Effector memory CD8-positive, alpha-beta T cell (primary cell): ENCODE measurements at regions not wholly inside any gene's neighbourhood (a gene's known extent, or its start where the extent isn't known, plus 50 kb on each side); places are given as distances from the start of the nearest gene placed in this dataset.

Experiments used
- ATAC-seq: fragments of 150-1000 bp; cut with Tn5 transposase; replicated peaks from 2 replicates; pipeline ENCODE4 v1.10.0; 2021; ENCODE audit warnings: mild to moderate bottlenecking, moderate library complexity
- DNase-seq, 3 experiments: peaks; one replicate each; pipeline ENCODE4 v3.0.0; 2021
- H3K27ac Mint-ChIP-seq, 2 donors: one replicate each; pipeline ENCODE4 v1.8.0; 2022; ENCODE audit warnings: mild to moderate bottlenecking in 2 of 2, mixed read lengths in 2 of 2, moderate library complexity in 2 of 2
- H3K27me3 Mint-ChIP-seq, 2 donors: one replicate each; pipeline ENCODE4 v1.8.0; 2022; ENCODE audit warnings: mixed read lengths in 2 of 2
- H3K36me3 Mint-ChIP-seq: one replicate; pipeline ENCODE4 v1.8.0; 2022; ENCODE audit warnings: mild to moderate bottlenecking, moderate library complexity, mixed read lengths; ENCODE audit not compliant: insufficient read depth
- H3K4me1 Mint-ChIP-seq, 2 donors: one replicate each; pipeline ENCODE4 v1.8.0; 2022; ENCODE audit warnings: low read depth in 2 of 2, mixed read lengths in 2 of 2
- H3K4me3 Mint-ChIP-seq, 2 donors: one replicate each; pipeline ENCODE4 v1.8.0; 2022; ENCODE audit warnings: mild to moderate bottlenecking in 2 of 2, mixed read lengths in 2 of 2, moderate library complexity in 2 of 2
- H3K9me3 Mint-ChIP-seq, 2 donors: one replicate each; pipeline ENCODE4 v1.8.0; 2022; ENCODE audit warnings: mixed read lengths in 2 of 2

DNA sequence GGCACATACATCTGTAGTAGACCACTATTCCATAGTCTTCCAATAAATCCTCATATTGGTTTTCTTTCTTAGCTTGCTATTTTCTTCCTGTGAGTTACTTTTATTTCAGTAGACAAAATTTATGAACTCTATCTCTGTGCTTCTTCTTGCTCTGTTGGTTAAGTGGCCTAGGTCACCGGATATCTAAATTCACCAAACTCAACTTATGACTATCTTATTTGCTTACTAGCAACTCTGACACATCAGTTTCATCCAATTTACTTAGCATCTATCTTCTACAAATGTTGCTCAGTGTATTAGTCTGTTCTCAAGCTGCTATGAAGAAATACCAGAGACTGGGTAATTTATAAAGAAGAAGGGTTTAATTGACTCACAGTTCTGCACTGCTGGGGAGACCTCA, 432.5 kb upstream of the FSIP2 start:
- Mint-ChIP-seq H3K36me3 (peaks cover 3% of the 10 kb centered on the region), H3K27me3 (no peaks in the 10 kb centered on the region), H3K9me3 (peaks cover 5 to 7% of the 10 kb centered on the region in 2 donors), H3K27ac (no peak overlapping the region), H3K4me3 (no peak overlapping the region), H3K4me1 (no peaks in the 10 kb centered on the region)
- ATAC-seq (no peak), DNase-seq (no peak)

DNA sequence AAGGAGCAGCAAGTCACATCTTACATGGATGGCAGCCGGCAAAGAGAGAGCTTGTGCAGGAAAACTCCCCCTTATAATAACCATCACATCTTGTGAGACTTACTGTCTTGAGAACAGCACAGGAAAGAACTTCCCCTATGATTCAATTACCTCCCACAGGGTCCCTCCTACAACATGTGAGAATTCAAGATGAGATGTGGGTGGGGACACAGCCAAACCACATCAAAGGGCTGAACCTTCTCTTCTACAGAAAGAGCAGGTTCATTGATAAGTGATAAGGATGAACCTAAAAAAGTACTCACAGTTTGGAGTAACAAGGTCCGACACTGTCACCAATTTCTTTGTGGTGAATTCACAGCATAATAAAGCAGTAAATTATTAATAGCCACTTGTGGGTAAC, 422.2 kb upstream of the FSIP2 start:
- H3K27me3 Mint-ChIP-seq, result no peaks in the 10 kb centered on the region
- no peak for ATAC-seq
- H3K4me3 Mint-ChIP-seq, result no peak overlapping the region
- H3K27ac Mint-ChIP-seq, result no peak overlapping the region
- peaks cover 0 to 3% of the 10 kb centered on the region in 2 donors for H3K9me3 Mint-ChIP-seq
- no peaks in the 10 kb centered on the region for H3K36me3 Mint-ChIP-seq
- DNase-seq, result no peak
- H3K4me1 Mint-ChIP-seq, result no peaks in the 10 kb centered on the region

DNA sequence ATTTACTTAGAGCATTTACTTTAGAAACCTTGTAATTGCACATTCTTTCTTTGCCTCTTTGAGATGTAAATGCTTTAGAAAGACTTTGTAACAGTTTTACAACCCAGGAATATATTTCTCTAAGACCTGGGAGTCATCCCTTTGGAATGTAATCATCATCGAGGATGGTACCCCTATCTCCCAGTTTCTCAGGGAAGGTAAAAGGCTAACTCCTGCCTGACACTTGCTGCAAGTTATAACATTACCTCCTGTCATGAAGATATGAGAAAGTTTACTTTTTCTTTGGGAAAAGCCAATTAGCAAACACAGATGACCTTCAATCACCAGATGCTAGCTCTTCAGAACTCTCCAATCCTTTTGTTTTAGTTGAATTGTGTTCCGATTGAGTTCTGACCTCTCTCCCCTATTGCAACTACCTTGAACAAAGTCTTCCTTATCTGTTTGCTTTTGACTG, 420.3 kb upstream of the FSIP2 start:
- H3K4me3 Mint-ChIP-seq, result no peak overlapping the region
- DNase-seq (no peak), ATAC-seq (no peak)
- H3K4me1 Mint-ChIP-seq, result no peaks in the 10 kb centered on the region
- H3K9me3 Mint-ChIP-seq, result peaks cover 0 to 3% of the 10 kb centered on the region in 2 donors
- no peaks in the 10 kb centered on the region for H3K27me3 Mint-ChIP-seq
- no peak overlapping the region for H3K27ac Mint-ChIP-seq
- H3K36me3 Mint-ChIP-seq, result no peaks in the 10 kb centered on the region

DNA sequence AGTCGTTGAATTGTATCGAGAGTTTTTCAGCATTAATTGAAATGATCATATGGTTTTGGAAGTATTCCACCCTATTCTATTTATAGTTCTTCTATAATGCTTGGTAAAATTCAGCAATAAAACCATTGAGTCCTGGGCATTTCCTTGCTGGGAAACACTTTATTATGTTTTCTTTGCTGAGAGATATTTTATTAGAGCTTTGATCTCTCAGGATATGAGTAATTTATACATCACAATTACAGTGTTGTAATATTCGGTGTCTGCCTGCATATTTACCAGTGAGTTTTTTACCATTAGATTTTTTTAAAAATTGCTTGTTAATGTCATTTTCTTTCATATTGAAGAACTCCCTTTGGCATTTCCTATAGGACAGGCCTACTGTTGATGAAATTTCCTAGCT, 402.7 kb upstream of the FSIP2 start:
- Mint-ChIP-seq H3K4me3 (no peak overlapping the region), H3K36me3 (no peaks in the 10 kb centered on the region), H3K9me3 (peaks cover 6 to 26% of the 10 kb centered on the region in 2 donors), H3K4me1 (no peaks in the 10 kb centered on the region), H3K27me3 (no peaks in the 10 kb centered on the region), H3K27ac (no peak overlapping the region)
- DNase-seq, result no peak
- no peak for ATAC-seq

DNA sequence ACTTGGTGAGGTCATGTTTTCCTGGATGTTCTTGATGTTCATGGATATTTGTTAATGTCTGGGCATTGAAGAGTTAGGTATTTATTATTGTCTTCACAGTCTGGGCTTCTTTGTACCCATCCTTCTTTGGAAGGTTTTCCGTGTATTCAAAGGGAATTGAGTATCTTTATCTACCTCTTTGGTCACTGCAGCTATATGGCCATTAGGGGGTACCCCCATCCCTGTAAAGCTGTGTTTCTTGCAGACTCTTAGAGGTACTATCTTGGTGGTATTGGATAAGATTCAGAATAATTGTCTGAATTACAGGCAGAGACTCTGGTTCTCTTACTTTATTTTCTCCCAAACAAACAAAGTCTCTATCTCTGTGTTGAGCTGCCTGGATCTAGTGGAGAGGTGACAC, 401.6 kb upstream of the FSIP2 start:
- Mint-ChIP-seq H3K27me3 (no peaks in the 10 kb centered on the region), H3K4me3 (no peak overlapping the region), H3K9me3 (peaks cover 3 to 20% of the 10 kb centered on the region in 2 donors)

DNA sequence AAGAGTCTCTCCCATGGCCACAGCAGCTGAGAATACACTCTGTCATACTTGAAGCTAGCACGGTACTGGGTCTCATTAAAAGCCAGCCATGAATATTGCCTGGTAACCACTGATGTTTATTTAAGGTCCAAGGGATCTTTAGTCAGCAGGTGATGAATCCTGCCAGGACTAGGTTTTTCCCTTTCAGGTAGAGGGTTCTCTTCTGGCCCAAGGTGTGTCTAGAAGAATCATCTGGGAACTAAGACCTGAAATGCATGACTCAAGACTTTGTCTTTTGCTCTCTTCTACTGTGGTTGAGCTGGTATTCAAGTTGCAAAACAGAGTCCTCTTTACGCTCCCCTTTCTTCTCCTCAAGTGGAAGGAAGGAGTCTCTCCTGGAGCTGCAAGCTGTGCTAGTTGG, 400.5 kb upstream of the FSIP2 start:
- ATAC-seq (no peak), DNase-seq (no peak)
- no peak overlapping the region for H3K27ac Mint-ChIP-seq
- no peaks in the 10 kb centered on the region for H3K4me1 Mint-ChIP-seq
- no peak overlapping the region for H3K4me3 Mint-ChIP-seq
- H3K36me3 Mint-ChIP-seq, result no peaks in the 10 kb centered on the region
- peaks cover 3 to 20% of the 10 kb centered on the region in 2 donors for H3K9me3 Mint-ChIP-seq
- no peaks in the 10 kb centered on the region for H3K27me3 Mint-ChIP-seq

More for the DNA sequence above, 401.6 kb upstream of the FSIP2 start:
- H3K4me1 Mint-ChIP-seq, result no peaks in the 10 kb centered on the region
- no peak overlapping the region for H3K27ac Mint-ChIP-seq
- DNase-seq, result no peak
- ATAC-seq, result no peak
- H3K36me3 Mint-ChIP-seq, result no peaks in the 10 kb centered on the region

DNA sequence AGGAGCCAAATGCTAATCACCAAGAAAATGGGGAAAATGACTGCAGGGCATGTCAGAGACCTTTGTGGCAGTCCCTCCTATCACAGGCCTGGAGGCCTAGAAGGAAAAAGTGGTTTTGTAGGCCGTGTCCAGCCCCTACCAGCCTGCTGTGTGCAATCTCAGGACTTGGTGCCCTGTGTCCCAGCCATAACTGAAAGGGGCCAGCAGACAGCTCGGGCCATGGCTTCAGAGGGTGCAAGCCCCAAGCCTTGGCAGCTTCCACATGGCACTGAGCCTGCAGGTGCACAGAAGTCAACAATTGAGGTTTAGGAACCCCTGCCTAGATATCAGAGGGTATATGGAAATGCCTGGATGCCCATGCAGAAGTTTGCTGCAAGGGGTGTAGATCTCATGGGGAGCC, 391.2 kb upstream of the FSIP2 start:
- peaks cover 0 to 4% of the 10 kb centered on the region in 2 donors for H3K9me3 Mint-ChIP-seq
- DNase-seq, result no peak
- no peaks in the 10 kb centered on the region for H3K4me1 Mint-ChIP-seq
- no peak overlapping the region for H3K27ac Mint-ChIP-seq
- H3K36me3 Mint-ChIP-seq, result no peaks in the 10 kb centered on the region
- H3K27me3 Mint-ChIP-seq, result no peaks in the 10 kb centered on the region
- no peak overlapping the region for H3K4me3 Mint-ChIP-seq
- ATAC-seq, result no peak

DNA sequence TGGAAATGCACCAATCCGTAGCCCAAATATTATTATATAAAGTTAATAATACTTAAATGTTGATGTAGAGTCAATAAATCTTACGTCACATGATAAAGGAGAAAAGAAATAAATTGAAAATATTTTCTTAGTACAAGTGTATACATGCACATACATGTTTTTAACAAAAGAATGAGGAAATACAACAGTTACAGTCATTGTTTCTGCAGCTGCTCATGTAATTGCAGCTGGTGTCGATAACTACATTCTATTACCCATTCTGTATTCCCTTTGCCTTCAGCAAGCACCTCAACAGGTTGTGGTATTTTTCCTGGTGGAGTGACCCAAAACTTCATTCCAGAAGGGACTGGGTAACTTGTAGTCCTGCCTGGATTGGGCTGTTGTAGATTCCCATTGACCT, 377.8 kb upstream of the FSIP2 start:
- DNase-seq, result no peak
- Mint-ChIP-seq H3K4me3 (no peak overlapping the region), H3K36me3 (no peaks in the 10 kb centered on the region), H3K4me1 (no peaks in the 10 kb centered on the region), H3K27me3 (no peaks in the 10 kb centered on the region), H3K27ac (no peak overlapping the region), H3K9me3 (peaks cover 3 to 6% of the 10 kb centered on the region in 2 donors)
- no peak for ATAC-seq

DNA sequence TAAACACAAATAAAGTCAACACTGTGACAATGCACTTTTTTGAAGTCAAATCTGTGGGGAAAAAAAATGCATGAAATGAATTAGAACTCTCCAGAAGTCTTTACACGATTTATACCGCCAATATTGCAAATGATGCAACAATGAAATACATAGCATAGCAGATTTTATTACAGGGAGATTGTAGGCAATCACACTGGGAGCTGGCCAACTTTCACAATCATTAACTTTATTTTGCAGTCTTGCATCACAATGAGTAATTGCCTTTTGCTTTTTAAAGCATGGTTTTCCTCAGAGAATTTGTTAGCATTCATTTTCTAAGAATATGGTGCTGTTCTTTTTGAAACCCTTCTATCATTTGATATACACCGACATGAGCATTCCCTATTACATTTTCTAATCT, 366.4 kb upstream of the FSIP2 start:
- no peak for ATAC-seq
- Mint-ChIP-seq H3K36me3 (no peaks in the 10 kb centered on the region), H3K9me3 (peaks cover 2 to 7% of the 10 kb centered on the region in 2 donors), H3K4me3 (no peak overlapping the region), H3K27me3 (no peaks in the 10 kb centered on the region), H3K4me1 (no peaks in the 10 kb centered on the region), H3K27ac (no peak overlapping the region)
- DNase-seq, result no peak

DNA sequence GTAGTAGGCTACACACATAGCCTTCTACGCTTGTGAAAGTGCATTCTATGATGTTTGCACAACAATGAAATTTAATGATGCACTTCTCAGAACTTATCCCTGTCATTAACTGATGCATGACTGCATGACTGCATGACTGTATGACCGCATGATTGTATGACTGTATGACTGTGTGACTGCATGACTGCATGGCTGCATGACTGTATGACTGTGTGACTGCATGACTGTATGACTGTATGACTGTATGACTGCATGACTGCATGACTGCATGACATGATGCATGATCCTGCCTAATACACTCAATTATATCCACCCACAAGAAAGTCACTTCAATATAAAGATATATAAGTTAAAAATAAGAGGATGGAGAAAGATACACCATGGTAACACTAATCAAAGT, 365.4 kb upstream of the FSIP2 start:
- H3K27ac Mint-ChIP-seq, result no peak overlapping the region

DNA sequence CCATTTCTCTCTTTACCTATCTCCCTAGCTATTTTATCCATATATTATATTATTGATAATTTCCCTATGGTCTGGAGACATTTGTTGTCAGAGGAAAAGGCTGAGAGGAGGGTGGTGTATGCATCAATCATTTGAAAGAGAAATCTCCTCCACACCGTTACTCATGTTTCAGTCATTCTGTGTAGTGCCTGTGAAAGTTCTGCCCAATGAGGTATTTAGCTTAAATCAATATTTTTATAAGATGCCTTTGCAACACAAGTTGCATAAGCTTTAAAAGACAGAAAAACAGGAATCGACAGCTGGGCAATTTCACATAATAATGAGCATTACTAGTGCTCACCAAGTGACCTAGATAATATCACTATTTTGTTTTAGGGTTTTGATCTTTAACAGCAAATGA, 363.7 kb upstream of the FSIP2 start:
- ATAC-seq, result no peak
- no peak overlapping the region for H3K4me3 Mint-ChIP-seq
- no peaks in the 10 kb centered on the region for H3K36me3 Mint-ChIP-seq
- no peaks in the 10 kb centered on the region for H3K27me3 Mint-ChIP-seq
- DNase-seq, result no peak
- H3K9me3 Mint-ChIP-seq, result peaks cover 10 to 11% of the 10 kb centered on the region in 2 donors
- H3K27ac Mint-ChIP-seq, result no peak overlapping the region
- no peaks in the 10 kb centered on the region for H3K4me1 Mint-ChIP-seq

More for the DNA sequence above, 365.4 kb upstream of the FSIP2 start:
- Mint-ChIP-seq H3K4me1 (no peaks in the 10 kb centered on the region), H3K27me3 (no peaks in the 10 kb centered on the region), H3K36me3 (no peaks in the 10 kb centered on the region), H3K4me3 (no peak overlapping the region), H3K9me3 (peaks cover 7 to 10% of the 10 kb centered on the region in 2 donors)
- DNase-seq (no peak), ATAC-seq (no peak)

DNA sequence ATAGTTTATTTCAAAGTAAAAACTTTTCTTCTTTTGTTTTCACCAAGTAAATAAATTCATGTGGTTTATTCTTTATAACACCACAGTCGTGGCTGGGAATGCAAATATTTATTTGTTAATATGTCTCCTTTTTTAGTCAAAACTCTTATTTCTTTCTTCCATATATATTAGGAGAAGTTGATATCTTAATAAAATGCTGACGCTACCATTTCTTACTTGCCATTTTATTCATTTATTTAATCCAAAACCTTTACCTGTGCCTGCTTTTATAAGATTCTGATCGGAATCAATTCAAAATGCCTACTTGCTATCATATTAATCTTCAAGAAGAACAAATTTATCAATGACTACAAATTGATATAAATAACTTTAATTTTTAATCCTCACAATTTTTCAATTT, 362.9 kb upstream of the FSIP2 start:
- Mint-ChIP-seq H3K27me3 (no peaks in the 10 kb centered on the region), H3K4me3 (no peak overlapping the region), H3K9me3 (peaks cover 8 to 10% of the 10 kb centered on the region in 2 donors), H3K36me3 (no peaks in the 10 kb centered on the region), H3K27ac (no peak overlapping the region), H3K4me1 (no peaks in the 10 kb centered on the region)
- DNase-seq, result no peak
- no peak for ATAC-seq

DNA sequence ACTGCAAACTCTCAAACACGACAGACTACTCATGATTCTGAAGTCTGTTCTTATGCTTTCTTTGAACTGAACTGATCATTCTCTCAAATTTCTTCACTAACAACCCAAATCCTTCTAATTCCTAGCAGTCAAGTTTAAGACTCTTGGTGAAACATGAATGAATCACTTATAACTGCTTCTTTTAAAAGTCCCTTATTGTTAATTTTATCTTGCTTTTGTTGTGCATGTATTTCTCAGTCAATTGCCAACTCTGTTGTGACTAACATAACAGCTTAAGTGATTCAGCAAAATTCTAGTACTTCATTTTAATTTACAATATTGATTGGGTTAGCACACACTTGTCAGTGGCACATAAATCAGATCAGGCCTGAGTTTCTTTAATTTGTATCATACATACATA, 357.0 kb upstream of the FSIP2 start:
- DNase-seq (no peak), ATAC-seq (no peak)
- H3K27ac Mint-ChIP-seq, result no peak overlapping the region
- H3K4me3 Mint-ChIP-seq, result no peak overlapping the region
- no peaks in the 10 kb centered on the region for H3K4me1 Mint-ChIP-seq
- no peaks in the 10 kb centered on the region for H3K27me3 Mint-ChIP-seq
- no peaks in the 10 kb centered on the region for H3K36me3 Mint-ChIP-seq
- peaks cover 6 to 10% of the 10 kb centered on the region in 2 donors for H3K9me3 Mint-ChIP-seq

DNA sequence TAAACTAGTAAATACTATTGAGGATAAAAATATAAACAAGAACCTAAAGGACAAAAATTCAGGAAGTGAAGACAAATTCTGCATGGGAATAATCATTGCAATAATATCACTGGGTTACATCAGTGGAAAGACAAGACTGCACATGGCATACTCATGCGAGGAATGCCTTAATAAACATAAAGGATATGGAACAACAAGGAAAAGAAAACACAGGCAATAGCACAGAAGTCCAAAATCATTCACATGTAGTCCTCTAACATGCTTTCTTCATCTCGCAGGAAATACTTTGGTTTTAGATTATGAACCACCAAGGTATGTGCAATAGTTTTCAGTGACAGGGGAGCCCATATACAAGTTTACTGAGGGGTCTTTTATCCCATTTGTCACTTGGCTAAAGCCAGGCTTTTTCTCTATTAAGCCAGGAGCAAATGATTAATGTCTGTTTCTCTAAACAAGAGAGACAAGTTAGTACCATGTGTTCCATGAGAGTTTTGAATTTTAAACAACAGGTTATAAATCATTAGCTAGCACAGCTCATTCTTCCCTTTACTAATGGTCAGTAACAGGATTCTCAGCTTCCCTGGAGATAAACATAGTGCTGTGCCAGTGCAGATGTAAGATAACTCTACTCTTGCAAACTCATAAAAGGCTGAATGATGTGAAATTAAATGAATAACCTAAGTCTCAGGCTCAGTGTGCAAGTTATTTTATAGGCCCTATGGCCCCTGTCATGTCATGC, 353.6 kb upstream of the FSIP2 start:
- Mint-ChIP-seq H3K4me3 (no peak overlapping the region), H3K4me1 (no peaks in the 10 kb centered on the region), H3K27ac (no peak overlapping the region), H3K27me3 (no peaks in the 10 kb centered on the region), H3K9me3 (peaks cover 0 to 3% of the 10 kb centered on the region in 2 donors), H3K36me3 (no peaks in the 10 kb centered on the region)
- no peak for DNase-seq
- ATAC-seq, result no peak
